GM12878 (cell line): ENCODE measurements at regions not wholly inside any gene's neighbourhood (a gene's known extent, or its start where the extent isn't known, plus 50 kb on each side); places are given as distances from the start of the nearest gene placed in this dataset.
A peak's percentile ranks its signal among the peaks of the same experiment; 100 is the strongest.

ENCODE experiments used
- ATF7 ChIP-seq: fragments of 450-650 bp; IDR thresholded peaks from 2 replicates; pipeline ENCODE4 v1.6.1; 2016; ENCODE audit warnings: low read depth, mild to moderate bottlenecking
- CBX5 ChIP-seq: sonication (generic); IDR thresholded peaks from 2 replicates; pipeline ENCODE4 v1.6.1; 2016; ENCODE audit warnings: low read depth, moderate library complexity, mild to moderate bottlenecking, inconsistent platforms
- CEBPZ ChIP-seq: fragments of 150-350 bp; IDR thresholded peaks from 2 replicates; pipeline ENCODE4 v1.6.1; 2016; ENCODE audit warnings: low read depth, low read length
- CUX1 ChIP-seq: IDR thresholded peaks from 2 replicates; pipeline ENCODE4 v1.6.1; 2012; ENCODE audit warnings: improper control_type of control experiment, low read depth, low read length; ENCODE audit not compliant: insufficient replicate concordance
- EED ChIP-seq: sonication (generic); IDR thresholded peaks from 2 replicates; pipeline ENCODE4 v1.6.1; 2016; ENCODE audit warnings: antibody characterized with exemption, low read depth
- IRF4 ChIP-seq: IDR thresholded peaks from 2 replicates; pipeline ENCODE4 v1.6.1; 2011; ENCODE audit warnings: low read depth, low read length
- MLLT1 ChIP-seq: fragments of 450-650 bp; IDR thresholded peaks from 2 replicates; pipeline ENCODE4 v1.6.1; 2016; ENCODE audit warnings: mild to moderate bottlenecking
- NFYB ChIP-seq: IDR thresholded peaks from 2 replicates; pipeline ENCODE4 v1.6.1; 2011; ENCODE audit warnings: low read depth, mild to moderate bottlenecking, low read length, improper control_type of control experiment, moderate library complexity; ENCODE audit not compliant: insufficient read depth
- POU2F2 ChIP-seq: IDR thresholded peaks from 3 replicates; pipeline ENCODE4 v1.6.1; 2011; ENCODE audit warnings: low read depth, mild to moderate bottlenecking, low read length, borderline replicate concordance
- TCF12 ChIP-seq: IDR thresholded peaks from 2 replicates; pipeline ENCODE4 v1.6.1; 2011; ENCODE audit warnings: low read depth, mild to moderate bottlenecking, low read length
- ZNF592 ChIP-seq: fragments of 450-650 bp; IDR thresholded peaks from 2 replicates; pipeline ENCODE4 v1.6.1; 2017; ENCODE audit warnings: mild to moderate bottlenecking, moderate library complexity
- TF ChIP-seq, protein P1 (sequence below): IDR thresholded peaks from 2 replicates; pipeline ENCODE4 v1.6.1; 2012; ENCODE audit warnings: low read depth, low read length, improper control_type of control experiment
- TF ChIP-seq, protein P2 (sequence below): IDR thresholded peaks from 2 replicates; pipeline ENCODE4 v1.6.1; 2012; ENCODE audit warnings: low read length, inconsistent platforms

GRCh38 chr3:46092702-46093080, 65.4 kb upstream of the XCR1 start (continued):
- TF ChIP-seq CUX1, result peak; percentile 41
- TF ChIP-seq IRF4, result no peak
- TF ChIP-seq POU2F2, result peak; percentile 94
- TF ChIP-seq ATF7, result peak; percentile 41; the same call in 1 of the 2 replicates
- peak; percentile 82; the same call in 1 of the 2 replicates for TF ChIP-seq CBX5
- no peak for TF ChIP-seq NFYB
- peak; percentile 90 for TF ChIP-seq EED
- TF ChIP-seq, protein P1, sequence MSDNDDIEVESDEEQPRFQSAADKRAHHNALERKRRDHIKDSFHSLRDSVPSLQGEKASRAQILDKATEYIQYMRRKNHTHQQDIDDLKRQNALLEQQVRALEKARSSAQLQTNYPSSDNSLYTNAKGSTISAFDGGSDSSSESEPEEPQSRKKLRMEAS, result no peak
- TF ChIP-seq ZNF592, result no peak
- TF ChIP-seq MLLT1, result 0 out of 2 replicates have a peak, but pooled peaks have one; percentile 30
- TF ChIP-seq TCF12, result peak; percentile 78
- TF ChIP-seq, protein P2, sequence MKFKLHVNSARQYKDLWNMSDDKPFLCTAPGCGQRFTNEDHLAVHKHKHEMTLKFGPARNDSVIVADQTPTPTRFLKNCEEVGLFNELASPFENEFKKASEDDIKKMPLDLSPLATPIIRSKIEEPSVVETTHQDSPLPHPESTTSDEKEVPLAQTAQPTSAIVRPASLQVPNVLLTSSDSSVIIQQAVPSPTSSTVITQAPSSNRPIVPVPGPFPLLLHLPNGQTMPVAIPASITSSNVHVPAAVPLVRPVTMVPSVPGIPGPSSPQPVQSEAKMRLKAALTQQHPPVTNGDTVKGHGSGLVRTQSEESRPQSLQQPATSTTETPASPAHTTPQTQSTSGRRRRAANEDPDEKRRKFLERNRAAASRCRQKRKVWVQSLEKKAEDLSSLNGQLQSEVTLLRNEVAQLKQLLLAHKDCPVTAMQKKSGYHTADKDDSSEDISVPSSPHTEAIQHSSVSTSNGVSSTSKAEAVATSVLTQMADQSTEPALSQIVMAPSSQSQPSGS, result peak; percentile 69; the same call in 1 of the 2 replicates
- TF ChIP-seq CEBPZ, result no peak
